ENCODE measurements at regions not wholly inside any gene's neighbourhood (a gene's known extent, or its start where the extent isn't known, plus 50 kb on each side); places are given as distances from the start of the nearest gene placed in this dataset.
"Not testable (repeated sequence)": the region's sequence is repeated elsewhere in the genome, so short reads cannot be mapped to it uniquely, and the experiment has no call there.

DNA sequence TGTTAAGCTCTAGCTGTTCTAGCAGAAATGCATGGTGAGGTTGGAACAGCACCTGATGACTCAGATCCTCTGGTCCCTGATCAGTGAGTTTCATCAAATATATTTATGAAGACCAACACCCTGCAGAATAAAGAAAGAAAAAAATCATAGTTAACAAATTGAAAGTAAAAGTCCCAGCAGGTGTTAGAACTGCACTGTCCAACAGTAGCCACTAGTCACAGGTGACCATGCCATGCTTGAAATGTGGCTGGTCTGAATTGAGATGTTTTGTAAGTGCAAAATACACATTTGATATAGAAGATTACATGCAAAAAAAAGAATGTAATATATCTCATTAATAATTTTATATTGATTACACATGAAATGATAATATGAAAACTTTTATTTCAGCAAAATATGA, 1010.7 kb upstream of the ZEB2 start:
- no peak for DNase-seq (ENCODE audit: low spot score)

GRCh38 chr2:145524836-145525235, 1004.9 kb upstream of the ZEB2 start:
- DNase-seq (ENCODE audit: low spot score), result no peak

DNA sequence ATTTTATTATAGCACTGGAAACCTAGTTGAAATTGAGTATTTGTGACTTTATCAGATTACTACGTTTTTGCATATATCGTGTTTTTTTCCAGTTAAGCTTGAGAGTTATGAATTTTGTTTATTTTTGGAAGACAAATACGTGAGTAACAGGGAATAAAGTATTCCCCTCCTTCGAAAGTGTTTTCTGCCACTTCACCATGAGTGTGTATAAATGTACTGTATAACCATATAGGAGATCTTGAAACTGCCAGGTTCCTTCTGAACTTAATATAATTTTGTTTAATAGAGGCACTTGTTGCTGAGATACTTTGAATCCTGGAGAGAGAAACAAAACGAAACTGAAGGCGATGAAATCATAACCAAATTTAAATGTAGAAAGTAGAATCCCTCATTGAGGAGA, 1004.4 kb upstream of the ZEB2 start:
- no peak for DNase-seq (ENCODE audit: low spot score)

GRCh38 chr2:145519254-145519653, 999.3 kb upstream of the ZEB2 start:
- not testable (repeated sequence) for DNase-seq (ENCODE audit: low spot score)

DNA sequence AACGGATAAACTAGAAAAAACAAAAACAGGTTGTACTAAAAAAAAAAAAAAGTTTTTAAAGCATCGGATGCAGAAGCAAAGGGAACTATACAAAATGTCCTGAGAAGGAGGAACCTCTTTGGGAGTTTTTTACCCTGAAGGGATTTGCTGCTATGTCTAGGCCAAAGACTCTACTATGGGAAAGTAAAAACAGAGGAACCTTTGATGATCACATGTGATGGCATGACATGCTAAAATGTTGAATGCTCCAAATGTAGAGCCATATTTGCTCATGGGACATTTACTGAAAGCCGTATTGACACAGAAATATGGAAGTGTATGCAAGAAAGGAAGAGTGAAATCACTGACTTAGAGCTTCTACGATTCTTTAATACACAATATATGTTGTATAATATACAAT, 992.0 kb upstream of the ZEB2 start:
- no peak for DNase-seq (ENCODE audit: low spot score)

GRCh38 chr2:145503511-145503910, 983.6 kb upstream of the ZEB2 start:
- peak; percentile 6 for DNase-seq (ENCODE audit: low spot score)

DNA sequence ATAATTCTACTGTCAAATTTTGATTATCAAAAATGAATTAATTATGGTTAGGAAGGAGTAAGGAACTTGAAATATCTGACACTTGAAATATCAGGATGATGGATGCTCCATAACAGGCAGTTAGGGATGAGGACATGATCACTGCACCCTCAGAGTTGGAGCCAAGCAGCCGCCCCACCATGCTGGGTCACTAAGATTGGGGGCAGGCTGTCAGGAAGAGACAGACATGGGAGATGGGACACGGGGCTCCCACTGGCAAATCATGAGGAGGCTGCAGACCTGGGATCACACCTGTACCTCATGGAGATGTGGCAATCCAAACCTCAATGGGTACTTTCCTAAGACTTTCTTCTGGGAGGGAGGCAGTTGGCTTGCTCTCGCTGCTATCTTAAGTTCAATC, 982.0 kb upstream of the ZEB2 start:
- no peak for DNase-seq (ENCODE audit: low spot score)

- no peak for DNase-seq (ENCODE audit: low spot score)
Observed at GRCh38 chr2:145495590-145495989, 975.7 kb upstream of the ZEB2 start.

DNA sequence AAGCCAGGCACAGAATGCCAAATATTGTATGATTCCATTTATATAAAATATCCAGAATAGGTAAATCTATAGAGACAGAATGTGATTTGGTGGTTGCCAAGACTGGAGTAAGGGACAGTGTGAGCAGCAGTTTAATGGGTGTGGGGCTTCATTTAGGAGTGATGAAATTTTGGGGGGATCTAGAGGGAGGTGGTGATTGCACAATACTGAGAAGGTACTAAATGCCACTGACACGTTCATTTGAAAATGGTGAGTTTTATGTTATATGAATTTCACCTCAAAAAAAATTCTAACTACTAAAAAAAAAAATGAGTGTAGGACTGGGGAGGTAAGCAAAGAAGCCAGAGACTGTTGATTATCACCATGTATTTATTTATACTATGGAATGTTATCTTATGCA, 974.5 kb upstream of the ZEB2 start:
- no peak for DNase-seq (ENCODE audit: low spot score)

GRCh38 chr2:145488571-145488970, 968.7 kb upstream of the ZEB2 start:
- no peak for DNase-seq (ENCODE audit: low spot score)

DNA sequence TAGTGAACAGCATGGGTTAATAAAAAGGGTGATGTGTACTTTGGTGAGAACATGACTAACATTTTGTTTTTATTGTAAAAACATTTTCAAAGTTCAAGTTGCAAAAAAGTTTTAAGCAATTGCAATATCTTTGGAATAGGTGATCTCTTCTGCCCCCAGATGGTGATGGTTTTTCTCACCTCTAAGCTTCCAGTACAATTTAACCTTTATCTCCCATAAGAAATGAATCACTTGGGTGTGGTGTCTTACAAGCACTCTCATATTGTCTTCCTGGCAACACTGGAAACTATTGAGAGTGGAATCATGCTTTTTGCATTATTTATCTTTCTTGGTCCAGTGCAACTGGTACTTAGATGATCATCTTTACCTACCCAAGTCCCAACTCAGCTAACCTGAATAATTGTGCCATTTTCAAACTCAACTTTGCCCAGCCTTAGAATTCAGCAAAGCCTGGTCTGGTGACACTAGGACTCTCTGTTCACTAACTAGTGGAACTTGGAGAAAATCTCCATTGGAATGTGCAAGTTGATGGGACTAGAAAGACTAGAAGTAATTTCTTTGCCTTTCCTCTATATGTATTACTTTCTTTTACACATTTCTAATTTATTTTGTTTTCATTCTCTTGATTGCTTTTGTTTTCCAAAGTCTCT, 964.7 kb upstream of the ZEB2 start:
- peak; percentile 7 for DNase-seq (ENCODE audit: low spot score)

DNA sequence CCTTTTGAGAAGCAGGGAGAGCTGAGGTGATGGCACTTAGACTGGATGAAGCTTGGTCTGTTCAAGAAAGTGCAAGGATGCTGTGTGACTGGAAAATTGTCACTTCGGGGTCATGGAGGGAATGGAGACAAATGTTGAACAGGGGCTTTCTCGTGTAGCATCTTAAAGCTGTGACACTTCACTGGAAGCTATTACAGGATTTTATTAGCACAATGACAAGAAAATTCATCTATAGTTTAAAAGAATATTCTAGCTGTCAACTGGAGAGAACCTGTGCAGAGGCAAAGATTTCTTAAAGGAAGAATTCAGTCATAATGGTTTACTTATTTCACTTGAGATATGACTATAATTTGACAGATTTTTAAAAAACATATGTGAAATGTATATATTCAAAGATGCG, 963.9 kb upstream of the ZEB2 start:
- DNase-seq (ENCODE audit: low spot score), result no peak

DNA sequence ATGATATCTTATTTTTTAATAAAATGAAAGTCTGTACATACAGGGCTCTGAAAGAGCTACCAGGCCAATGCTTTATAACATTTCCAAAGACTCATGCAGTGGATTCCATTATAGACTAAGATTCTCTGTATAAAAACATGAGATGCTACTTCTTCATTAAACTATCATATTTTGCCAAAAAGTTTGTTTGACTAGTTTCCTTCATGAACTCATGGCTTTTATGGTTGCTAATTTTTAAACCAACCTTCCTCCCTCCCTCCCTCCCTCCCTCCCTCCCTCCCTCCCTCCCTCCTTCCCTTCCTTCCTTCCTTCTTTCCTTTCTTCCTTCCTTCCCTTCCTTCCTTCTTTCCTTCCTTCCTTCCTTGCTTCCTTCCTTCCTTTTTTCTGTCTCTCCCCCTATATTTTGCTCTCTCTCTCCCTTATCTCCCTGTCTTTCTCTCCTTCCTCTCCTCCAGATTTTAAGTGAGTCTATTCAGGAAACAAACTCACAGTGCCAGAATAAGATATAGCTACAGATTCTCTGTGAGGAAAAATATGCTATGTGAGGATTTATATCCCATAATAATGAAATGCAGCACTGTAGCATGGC, 961.5 kb upstream of the ZEB2 start:
- no peak for DNase-seq (ENCODE audit: low spot score)

DNA sequence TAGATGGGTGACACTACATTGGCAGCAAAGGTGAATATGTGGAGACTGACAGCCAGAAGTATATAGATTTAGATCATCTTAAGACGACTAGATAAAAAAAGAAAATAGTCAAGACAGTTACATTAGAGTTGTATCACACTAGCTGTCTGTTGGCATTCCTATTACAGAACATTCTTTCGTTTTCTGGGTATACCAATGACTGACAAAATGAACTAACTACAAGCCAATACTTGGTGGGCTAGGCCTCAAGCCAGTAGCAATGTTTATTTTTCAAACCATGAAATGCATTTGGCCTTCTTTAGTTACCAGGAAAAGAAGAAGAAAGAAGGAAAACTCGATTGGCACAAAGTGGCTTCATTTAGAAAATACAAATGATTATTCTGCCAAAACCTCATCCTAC, 944.9 kb upstream of the ZEB2 start:
- DNase-seq (ENCODE audit: low spot score), result no peak

DNA sequence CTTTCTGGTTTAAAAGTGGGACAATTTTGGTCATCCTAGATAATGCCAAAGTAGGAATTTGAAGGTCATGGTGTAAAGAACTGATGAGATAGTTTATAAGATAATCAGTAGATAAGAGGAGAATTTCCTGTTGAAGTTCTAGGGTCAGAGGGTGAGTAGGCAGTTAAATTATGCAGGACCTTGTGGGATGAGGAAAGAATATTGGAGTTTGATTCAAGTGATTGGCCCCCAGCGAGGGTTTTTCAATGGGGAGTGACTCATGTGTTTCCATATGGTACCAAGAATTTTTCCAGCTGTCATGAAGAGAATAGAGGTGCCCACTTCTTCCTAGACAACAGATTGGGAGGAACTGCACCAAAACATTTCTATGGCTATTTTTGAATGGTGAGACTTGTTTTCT, 940.2 kb upstream of the ZEB2 start:
- DNase-seq (ENCODE audit: low spot score), result no peak

DNA sequence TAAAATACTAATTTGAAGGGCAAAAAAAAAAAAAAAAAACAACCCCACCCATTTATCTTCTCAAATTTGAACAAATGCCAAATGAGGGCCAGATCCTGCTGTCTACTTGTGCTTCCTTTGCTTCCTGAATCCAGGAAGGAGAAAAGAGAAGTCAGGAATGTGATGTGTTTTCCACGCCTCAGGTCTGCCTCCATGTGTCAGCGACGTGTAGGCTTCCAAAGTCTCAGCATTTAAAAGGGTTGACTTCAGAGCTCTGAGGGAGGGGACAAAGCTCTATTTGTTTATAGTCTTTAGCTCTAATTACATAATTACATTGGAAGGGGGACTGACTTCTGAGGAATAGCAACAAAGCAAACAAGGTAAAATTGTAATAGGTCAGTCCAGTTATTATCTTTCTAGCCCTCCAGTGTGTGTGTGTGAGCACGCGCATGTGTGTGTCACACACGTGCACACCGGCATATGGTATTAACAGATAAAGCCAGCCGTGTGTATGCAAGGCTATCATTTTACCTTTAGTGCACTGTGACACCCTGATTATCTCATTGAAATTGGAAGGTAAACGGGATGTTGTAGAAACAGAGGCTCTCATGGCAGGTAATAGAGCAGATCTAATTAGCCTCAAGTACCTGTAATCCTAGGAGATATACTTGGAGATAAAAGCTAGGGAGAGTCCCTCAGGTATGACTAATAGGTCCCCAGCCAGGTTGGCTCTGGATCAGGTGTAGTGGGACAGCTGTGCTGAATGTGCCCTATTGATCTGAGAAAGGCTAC, 911.4 kb upstream of the ZEB2 start:
- peak; percentile 29 for DNase-seq (ENCODE audit: low spot score)

- DNase-seq (ENCODE audit: low spot score), result no peak
Observed at GRCh38 chr2:145423809-145424208, 903.9 kb upstream of the ZEB2 start.

DNA sequence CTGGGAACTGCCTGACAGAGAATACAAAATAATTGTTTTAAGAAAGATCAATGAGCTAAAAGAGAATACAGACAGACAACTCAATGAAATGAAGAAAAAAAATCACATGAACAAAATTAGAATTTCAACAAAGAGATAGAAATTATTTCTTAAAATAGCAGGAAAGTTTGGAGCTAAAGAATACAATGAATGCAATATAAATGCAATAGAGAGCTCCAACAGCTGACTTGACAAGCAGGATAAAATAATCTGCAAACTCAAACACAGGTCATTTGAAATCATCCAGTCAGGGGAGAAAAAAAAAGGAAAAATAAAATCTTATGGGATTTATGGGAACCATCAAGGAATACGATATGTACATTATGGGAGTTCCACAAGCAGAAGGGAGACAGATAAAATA, 902.7 kb upstream of the ZEB2 start:
- DNase-seq (ENCODE audit: low spot score), result no peak

GRCh38 chr2:145421841-145422240, 901.9 kb upstream of the ZEB2 start:
- no peak for DNase-seq (ENCODE audit: low spot score)

GRCh38 chr2:145416640-145417039, 896.7 kb upstream of the ZEB2 start:
- no peak for DNase-seq (ENCODE audit: low spot score)

DNA sequence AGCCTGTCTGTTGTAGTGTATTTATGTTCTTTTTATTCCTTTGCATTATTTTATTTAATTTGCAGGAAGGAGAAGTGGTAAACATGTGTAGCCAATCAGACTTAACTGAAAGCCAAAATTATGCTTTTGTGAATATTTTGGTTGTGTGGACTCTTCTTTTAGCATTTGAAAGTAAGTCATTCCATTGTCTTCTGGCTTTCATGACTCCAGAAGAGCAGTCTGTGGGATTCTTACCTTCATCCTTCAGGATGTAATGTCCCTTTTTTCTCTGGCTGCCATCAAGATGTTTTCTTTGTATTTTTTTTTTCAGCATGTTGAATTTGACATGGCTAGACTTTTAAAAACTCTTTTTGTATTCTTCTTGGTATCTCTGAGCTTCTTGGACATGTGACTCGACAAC, 895.2 kb upstream of the ZEB2 start:
- no peak for DNase-seq (ENCODE audit: low spot score)

DNA sequence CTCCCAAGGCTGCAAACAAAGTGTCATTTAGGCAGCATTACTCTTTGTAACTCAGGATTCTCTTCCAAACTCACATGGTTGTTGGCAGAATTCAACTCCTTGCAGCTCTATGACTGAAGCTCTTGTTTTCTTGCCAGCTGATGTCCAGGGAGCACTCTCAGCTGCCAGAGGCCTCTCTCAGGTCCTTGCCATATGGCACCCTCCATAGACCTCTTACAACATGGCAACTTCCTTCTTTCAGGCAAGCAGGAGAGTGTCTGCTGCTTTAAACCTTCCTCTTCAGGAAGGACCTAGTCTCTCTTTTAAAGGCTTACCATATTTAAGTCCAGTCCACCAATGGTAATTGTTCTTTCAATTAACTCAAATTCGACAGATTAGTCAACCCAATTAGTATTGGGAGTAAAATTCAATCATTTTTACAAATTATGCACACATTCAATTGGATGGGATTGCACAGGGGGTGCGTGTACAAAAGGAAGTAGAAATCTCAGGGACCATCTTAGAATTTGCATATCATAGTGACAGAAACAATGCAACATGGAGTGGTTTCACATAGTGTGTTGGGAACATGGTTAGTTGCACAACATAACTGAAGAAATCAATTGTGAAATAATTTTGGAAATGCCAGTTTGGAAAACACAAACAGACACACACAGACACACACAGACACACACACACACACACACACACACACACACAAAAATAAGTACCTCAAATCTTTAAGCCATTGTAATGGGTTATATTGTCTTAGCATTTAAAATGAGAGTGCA, 893.5 kb upstream of the ZEB2 start:
- no peak for DNase-seq (ENCODE audit: low spot score)

GRCh38 chr2:145412155-145412554, 892.2 kb upstream of the ZEB2 start:
- DNase-seq (ENCODE audit: low spot score), result no peak

Measured in iPS-NIHi11 (cell line).